Natural killer cell treated with Interleukin-12 subunit alpha and Interleukin-12 subunit beta and Interleukin-15 and Interleukin-18, amount 100 ng/mL, for 72 hours (primary cell): ENCODE measurements at regions not wholly inside any gene's neighbourhood (a gene's known extent, or its start where the extent isn't known, plus 50 kb on each side); places are given as distances from the start of the nearest gene placed in this dataset.
A peak's percentile ranks its signal among the peaks of the same experiment; 100 is the strongest.
"Not testable (repeated sequence)": the region's sequence is repeated elsewhere in the genome, so short reads cannot be mapped to it uniquely, and the experiment has no call there.

Source experiments
- ATAC-seq, 2 donors: fragments of 150-1000 bp; cut with Tn5 transposase in 1 of 2; sonication (Bioruptor Pico), chemical (Tn5 transposase) in 1 of 2; 2 replicates each; pipeline ENCODE4 v1.10.0; 2021
- DNase-seq: peaks from one replicate; pipeline ENCODE4 v3.0.0; 2022; ENCODE audit warnings: low spot score
- H3K27ac Mint-ChIP-seq, 2 donors: 1 replicate in 1 of 2; 2 replicates in 1 of 2; pipeline ENCODE4 v1.8.0; 2022; ENCODE audit warnings: mixed read lengths in 2 of 2, mild to moderate bottlenecking in 1 of 2, moderate library complexity in 1 of 2
- H3K27me3 Mint-ChIP-seq, 2 donors: 1 replicate in 1 of 2; 2 replicates in 1 of 2; pipeline ENCODE4 v1.8.0; 2022; ENCODE audit warnings: mixed read lengths in 2 of 2
- H3K36me3 Mint-ChIP-seq: one replicate; pipeline ENCODE4 v1.8.0; 2022; ENCODE audit warnings: mixed read lengths
- H3K4me1 Mint-ChIP-seq, 2 donors: 1 replicate in 1 of 2; 2 replicates in 1 of 2; pipeline ENCODE4 v1.8.0; 2022; ENCODE audit warnings: low read depth in 2 of 2, mixed read lengths in 2 of 2, mild to moderate bottlenecking in 1 of 2
- H3K4me3 Mint-ChIP-seq: one replicate; pipeline ENCODE4 v1.8.0; 2022; ENCODE audit warnings: mixed read lengths
- H3K9me3 Mint-ChIP-seq: 2 replicates; pipeline ENCODE4 v1.8.0; 2022; ENCODE audit warnings: mixed read lengths

DNA sequence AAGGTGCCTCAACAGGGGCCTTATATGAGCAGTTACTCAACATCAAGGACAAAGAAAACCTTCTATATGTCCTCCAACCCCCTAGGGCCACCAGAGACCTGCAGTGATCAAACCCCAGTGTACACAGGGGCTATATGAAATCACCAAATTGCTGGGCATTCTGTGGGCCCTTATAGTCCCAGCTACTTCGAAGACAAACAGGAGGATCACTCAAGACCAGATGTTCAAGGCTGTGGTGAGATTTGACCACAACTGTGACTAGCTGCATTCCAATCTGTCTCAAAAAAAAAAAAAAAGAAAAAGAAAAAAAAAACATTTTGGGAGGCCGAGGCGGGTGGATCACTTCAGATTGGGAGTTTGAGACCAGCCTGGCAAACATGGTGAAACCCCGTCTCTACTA, 51.0 kb upstream of the PRB2 start:
- Mint-ChIP-seq H3K4me1 (no peaks in the 10 kb centered on the region), H3K4me3 (no peak overlapping the region), H3K27ac (no peak overlapping the region), H3K27me3 (peaks cover 7 to 12% of the 10 kb centered on the region in 2 donors), H3K36me3 (no peaks in the 10 kb centered on the region), H3K9me3 (no peaks in the 10 kb centered on the region)
- ATAC-seq (no peak), DNase-seq (no peak)

DNA sequence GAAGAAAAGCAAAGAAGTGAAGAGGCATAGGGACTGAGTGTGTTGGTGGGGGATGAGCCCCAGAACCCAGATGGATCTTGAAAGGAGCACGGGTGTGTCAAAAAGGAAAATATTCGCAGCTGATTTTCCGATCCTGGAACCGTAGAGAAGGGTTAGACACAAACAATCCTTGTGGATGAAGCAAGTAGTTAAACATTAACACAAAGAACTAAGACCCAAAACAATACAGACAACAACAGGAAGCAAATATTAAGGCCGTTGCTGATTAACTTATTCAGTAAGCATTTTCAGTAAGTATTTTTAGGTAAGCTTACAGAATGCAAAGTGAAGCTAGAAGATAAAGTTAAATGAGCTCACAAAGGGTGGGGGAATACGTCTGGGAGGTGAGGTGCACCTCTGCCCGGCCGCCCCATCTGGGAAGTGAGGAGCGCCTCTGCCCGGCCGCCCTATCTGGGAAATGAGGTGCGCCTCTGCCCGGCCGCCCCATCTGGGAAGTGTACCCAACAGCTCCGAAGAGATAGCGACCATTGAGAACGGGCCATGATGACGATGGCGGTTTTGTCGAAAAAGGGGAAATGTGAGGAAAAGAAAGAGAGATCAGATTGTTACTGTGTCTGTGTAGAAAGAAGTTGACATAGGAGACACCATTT, 62.8 kb upstream of the PRB2 start:
- DNase-seq (no peak), ATAC-seq (no peak)
- Mint-ChIP-seq H3K9me3 (no peaks in the 10 kb centered on the region), H3K27ac (no peak overlapping the region), H3K27me3 (peaks cover 16 to 25% of the 10 kb centered on the region in 2 donors), H3K36me3 (no peaks in the 10 kb centered on the region), H3K4me3 (no peak overlapping the region), H3K4me1 (no peaks in the 10 kb centered on the region)

DNA sequence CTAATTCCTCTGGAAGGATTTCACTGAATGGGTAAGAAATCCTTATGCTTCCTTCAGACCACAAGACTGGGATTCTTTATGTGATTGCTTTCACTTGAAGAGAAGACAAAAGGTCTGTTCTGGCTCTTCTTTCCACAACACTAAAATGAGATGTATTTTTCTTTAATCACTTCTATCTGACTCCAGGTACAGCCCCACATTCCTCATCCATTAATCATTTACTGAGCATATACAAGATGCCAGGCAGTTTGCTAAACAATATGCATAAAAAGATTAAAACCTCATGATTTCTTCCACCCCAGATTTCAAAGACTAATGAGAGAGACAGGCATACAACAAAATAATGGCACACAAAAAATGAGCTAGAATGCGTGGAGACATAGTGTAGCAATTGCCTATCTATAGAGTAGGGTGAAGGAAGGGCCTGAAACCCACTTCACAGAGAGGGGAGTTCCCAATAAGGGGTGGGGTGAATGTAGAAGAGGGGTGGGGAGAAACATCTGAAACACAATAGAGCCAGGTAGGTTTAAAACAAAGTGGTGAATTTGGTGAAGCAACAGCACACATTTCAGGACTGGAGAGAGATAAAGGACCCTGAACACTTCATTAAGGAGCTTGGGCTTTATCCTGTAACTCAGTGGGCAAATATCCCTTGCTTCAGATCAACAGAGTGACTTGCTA, 65.1 kb upstream of the PRB2 start:
- ATAC-seq (no peak), DNase-seq (no peak)
- H3K9me3 Mint-ChIP-seq: no peaks in the 10 kb centered on the region
- H3K27me3 Mint-ChIP-seq: peaks cover 14 to 18% of the 10 kb centered on the region in 2 donors
- H3K4me3 Mint-ChIP-seq: no peak overlapping the region
- no peaks in the 10 kb centered on the region for H3K4me1 Mint-ChIP-seq
- H3K27ac Mint-ChIP-seq: no peak overlapping the region
- H3K36me3 Mint-ChIP-seq: no peaks in the 10 kb centered on the region

DNA sequence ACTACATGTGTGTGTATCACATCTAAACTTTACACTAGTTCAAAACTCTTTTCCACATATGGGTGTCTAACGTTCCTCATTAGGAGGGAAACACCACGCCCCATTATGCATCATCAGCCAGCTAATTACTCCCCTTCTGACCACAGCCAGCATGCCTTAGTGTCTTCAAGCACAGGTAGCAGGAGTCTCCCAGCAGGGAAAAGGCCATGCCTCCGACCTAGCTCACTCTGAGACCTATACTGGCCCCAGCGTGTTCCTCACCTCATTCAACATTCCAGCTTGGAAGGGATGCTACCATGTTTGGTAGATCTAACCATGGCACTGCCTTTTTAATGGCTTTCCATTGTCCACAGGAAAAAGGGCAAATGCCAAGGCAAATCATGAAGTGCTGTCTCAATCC, 66.1 kb upstream of the PRB2 start:
- Mint-ChIP-seq H3K4me1 (no peaks in the 10 kb centered on the region), H3K36me3 (no peaks in the 10 kb centered on the region), H3K4me3 (no peak overlapping the region), H3K27ac (no peak overlapping the region), H3K9me3 (no peaks in the 10 kb centered on the region), H3K27me3 (peaks cover 12 to 14% of the 10 kb centered on the region in 2 donors)
- ATAC-seq (no peak), DNase-seq (no peak)

DNA sequence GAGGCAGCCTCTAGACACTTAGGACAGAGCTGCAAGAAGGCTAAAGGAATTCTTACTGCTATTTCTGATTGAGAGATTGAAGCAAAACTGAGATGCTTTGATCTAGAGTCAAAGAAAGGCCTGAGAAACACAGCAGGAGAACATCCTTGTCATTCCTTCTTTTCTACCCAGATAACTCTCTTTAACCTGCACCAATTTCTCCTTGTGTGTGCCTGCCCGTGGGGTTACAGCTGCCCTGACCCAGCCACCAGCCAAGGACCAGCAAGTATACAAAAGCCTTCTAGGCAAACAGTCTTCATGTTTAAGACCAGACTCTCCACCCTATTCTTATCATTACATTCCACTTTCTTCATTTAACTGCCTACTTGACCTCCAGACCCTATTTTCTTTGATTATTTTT, 81.7 kb upstream of the PRB2 start:
- no peaks in the 10 kb centered on the region for H3K9me3 Mint-ChIP-seq
- ATAC-seq (no peak), DNase-seq (no peak)
- H3K27me3 Mint-ChIP-seq: peaks cover 12 to 21% of the 10 kb centered on the region in 2 donors
- H3K4me3 Mint-ChIP-seq: no peak overlapping the region
- no peaks in the 10 kb centered on the region for H3K36me3 Mint-ChIP-seq
- H3K27ac Mint-ChIP-seq: no peak overlapping the region
- no peaks in the 10 kb centered on the region for H3K4me1 Mint-ChIP-seq

DNA sequence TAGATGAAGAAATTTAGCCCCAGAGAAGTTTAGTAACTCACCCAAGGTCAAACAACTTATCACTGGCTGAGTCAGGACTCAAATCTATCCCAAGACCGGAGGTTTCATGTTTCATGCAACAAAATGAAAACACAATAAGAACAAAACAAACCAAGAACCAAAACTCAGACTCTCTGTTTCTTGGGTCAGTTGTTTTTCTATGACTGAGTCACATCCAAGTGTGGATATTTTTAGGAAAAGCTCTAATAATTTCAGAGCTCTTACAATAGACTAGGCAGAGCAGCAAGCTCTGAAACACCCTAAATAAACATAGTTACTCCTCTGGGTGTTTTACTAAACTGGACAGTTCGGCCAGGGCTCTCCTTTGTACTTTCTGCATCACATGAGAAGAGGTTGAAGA, 87.6 kb upstream of the PRB2 start:
- H3K36me3 Mint-ChIP-seq: no peaks in the 10 kb centered on the region
- H3K27ac Mint-ChIP-seq: no peak overlapping the region
- H3K27me3 Mint-ChIP-seq: peaks cover 18 to 23% of the 10 kb centered on the region in 2 donors
- H3K9me3 Mint-ChIP-seq: no peaks in the 10 kb centered on the region
- DNase-seq: no peak
- no peak overlapping the region for H3K4me3 Mint-ChIP-seq
- peaks cover 10 to 14% of the 10 kb centered on the region in 2 donors for H3K4me1 Mint-ChIP-seq
- ATAC-seq: no peak

DNA sequence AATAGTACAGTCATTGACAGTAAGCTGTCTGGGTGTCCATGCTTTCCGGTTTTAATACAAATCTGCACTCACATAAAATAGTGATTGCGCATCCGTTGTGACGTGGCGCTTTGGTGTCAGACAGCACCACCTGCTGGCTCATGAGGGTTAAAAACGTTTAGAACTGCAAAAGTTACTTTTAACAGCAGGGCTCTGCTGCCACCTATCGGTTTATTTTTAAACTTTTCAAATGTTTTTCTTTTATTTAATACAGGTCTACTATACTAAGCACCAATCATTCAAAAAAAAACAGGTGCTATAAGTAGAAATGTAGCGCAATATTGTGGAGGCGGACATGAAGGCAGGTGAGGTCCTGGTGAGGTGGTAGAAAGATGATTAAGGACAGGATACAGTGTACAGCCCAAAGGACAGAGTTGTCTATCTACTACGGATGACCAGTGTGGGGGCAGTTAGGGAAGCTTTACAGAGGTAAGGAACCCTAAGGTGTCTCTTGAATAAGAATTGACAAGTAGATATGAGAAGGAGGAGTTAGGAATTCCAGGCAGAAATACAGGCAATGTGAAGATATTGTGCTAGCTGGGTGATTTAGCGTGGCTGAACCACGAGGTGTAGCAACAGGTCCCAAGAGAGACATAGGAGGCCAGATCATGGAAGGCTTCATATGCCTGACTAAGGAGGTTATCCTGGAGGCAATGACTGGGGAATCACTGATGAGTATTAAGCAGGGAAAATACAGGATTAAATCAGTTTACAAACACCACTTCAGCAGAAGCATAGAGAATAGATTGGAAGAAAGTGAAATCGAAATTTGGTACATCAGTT, 91.5 kb upstream of the PRB2 start:
- no peak overlapping the region for H3K27ac Mint-ChIP-seq

DNA sequence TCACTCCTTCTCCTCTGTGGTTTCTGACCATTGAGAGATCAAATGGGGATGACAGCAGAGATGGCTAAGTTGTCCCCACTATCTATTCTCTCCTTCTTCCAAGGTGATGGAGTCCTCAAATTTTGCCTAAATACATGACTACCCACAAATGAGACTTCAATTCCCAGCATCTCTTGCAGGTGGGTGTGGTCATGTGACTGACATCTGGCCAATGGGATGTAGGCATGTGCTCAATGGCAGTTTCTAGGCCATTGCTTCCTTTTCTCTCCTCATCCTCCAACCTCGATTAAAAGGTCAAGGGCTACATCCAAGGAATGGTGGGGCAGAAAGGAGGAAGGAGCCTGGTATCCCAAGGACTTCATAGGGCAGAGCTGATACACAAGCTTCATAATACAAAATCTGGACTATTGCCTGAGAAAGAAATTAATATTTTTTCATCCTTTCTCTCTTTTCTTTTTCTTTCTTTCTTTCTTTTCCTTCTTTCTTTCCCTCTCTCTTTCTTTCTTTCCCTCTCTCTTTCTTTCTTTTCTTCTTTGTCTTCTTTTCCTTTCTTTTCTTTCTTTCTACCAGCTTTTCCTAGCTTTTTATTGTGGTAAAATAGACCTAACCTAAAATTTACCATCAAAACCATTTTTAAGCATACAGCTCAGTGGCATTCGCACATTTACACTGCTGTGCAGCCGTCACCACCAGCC, 100.9 kb upstream of the PRB2 start:
- no peak overlapping the region for H3K4me3 Mint-ChIP-seq
- ATAC-seq: no peak
- no peak overlapping the region for H3K27ac Mint-ChIP-seq
- no peaks in the 10 kb centered on the region for H3K36me3 Mint-ChIP-seq
- no peak for DNase-seq
- peaks cover 4 to 10% of the 10 kb centered on the region in 2 donors for H3K4me1 Mint-ChIP-seq
- no peaks in the 10 kb centered on the region for H3K9me3 Mint-ChIP-seq
- H3K27me3 Mint-ChIP-seq: peaks cover 26% of the 10 kb centered on the region in 2 donors

More for the DNA sequence above, 91.5 kb upstream of the PRB2 start:
- ATAC-seq (peak; percentile 87 to 89), DNase-seq (peak; percentile 77)
- no peaks in the 10 kb centered on the region for H3K36me3 Mint-ChIP-seq
- H3K9me3 Mint-ChIP-seq: no peaks in the 10 kb centered on the region
- H3K4me1 Mint-ChIP-seq: peaks cover 10 to 14% of the 10 kb centered on the region in 2 donors
- no peak overlapping the region for H3K4me3 Mint-ChIP-seq
- H3K27me3 Mint-ChIP-seq: peaks cover 19 to 20% of the 10 kb centered on the region in 2 donors

DNA sequence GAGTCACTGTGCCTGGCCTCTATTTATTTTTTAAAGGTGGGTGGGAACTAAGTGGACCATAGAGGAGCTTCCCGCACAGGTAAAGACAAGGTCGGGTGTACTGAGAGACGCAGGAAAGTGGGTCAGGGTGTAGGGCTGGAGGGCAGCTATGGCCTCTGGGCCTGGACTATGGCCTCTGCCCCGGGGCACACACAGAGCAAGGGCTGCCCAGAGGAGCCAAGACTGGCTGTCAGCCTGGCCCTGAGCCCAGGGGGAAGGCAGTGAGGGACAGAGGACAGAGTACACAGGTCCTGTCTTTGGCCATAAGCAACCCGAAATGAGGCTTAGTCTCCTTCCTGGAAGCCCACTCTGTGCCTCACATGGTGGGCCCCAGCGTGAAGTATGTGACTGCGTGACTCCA, 102.1 kb upstream of the PRB2 start:
- H3K9me3 Mint-ChIP-seq: no peaks in the 10 kb centered on the region
- H3K4me3 Mint-ChIP-seq: no peak overlapping the region

DNA sequence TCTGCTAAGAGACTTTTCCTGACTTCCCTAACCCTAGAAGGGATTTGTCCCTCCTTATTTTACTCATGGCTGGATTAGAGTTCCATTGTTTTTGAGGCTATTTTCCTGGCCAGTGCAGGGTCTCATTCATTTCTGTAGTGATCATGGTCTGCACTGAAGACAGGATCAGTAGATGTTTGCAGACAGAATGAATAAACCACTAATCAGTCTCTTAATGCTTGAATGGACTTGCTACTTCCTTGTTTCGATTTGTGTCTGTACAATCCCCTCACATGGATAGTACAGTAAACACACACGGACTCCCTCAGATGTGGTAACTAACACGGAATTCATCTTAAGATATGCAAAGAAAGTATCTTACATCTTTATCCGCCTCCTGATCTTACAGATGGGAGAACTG, 102.6 kb upstream of the PRB2 start:
- Mint-ChIP-seq H3K4me3 (no peak overlapping the region), H3K9me3 (no peaks in the 10 kb centered on the region), H3K4me1 (peaks cover 4 to 10% of the 10 kb centered on the region in 2 donors), H3K36me3 (no peaks in the 10 kb centered on the region), H3K27me3 (peaks cover 27 to 28% of the 10 kb centered on the region in 2 donors), H3K27ac (no peak overlapping the region)
- DNase-seq (no peak), ATAC-seq (no peak)

More for the DNA sequence above, 102.1 kb upstream of the PRB2 start:
- H3K27ac Mint-ChIP-seq: no peak overlapping the region
- peaks cover 27 to 28% of the 10 kb centered on the region in 2 donors for H3K27me3 Mint-ChIP-seq
- peaks cover 4 to 10% of the 10 kb centered on the region in 2 donors for H3K4me1 Mint-ChIP-seq
- H3K36me3 Mint-ChIP-seq: no peaks in the 10 kb centered on the region
- ATAC-seq (no peak), DNase-seq (no peak)

DNA sequence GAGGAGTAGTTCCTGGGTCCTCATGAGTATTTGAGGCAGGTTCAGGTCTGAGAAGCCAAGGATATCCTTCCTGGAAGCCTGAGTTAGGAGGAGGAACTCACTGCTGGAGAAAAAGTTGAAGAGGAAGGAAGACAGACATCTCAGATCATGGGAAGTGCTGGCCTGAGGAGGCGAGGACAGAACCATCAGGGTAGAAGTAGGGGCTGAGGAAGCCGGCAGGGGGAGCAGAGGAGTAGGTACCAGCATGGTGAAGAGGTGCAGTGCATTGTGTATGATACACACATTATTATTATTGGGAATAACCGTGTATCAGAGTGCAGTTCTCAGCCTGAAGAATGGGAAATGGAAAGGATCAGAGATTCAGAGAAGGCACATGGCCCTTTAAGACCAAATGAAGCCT, 103.2 kb upstream of the PRB2 start:
- H3K27ac Mint-ChIP-seq, H3K4me3 Mint-ChIP-seq, H3K36me3 Mint-ChIP-seq, DNase-seq, ATAC-seq, H3K4me1 Mint-ChIP-seq, H3K9me3 Mint-ChIP-seq: not testable (repeated sequence)
- peaks cover 27 to 29% of the 10 kb centered on the region in 2 donors for H3K27me3 Mint-ChIP-seq

DNA sequence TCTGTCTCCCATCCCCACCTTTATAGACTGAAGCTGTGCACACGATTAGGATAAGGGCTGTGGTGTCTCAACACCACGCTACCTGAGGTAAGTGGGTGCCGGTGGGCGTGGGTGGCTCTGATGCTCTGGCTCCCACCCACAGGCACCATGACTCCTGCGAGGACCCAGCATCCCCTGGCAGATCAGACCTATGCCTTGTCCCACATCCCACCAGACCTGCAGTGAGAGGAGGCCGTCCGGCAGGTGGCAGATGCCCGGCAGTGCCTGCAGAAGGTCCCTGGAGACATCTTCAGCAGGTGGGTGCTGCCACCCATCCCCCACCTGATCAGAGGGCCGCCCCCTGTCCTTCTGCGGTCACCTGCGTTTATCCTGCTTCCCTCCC, 104.4 kb upstream of the PRB2 start:
- H3K4me1 Mint-ChIP-seq: peaks cover 4 to 10% of the 10 kb centered on the region in 2 donors
- H3K27me3 Mint-ChIP-seq: peaks cover 27 to 30% of the 10 kb centered on the region in 2 donors
- H3K27ac Mint-ChIP-seq: no peak overlapping the region
- no peak overlapping the region for H3K4me3 Mint-ChIP-seq
- DNase-seq (no peak), ATAC-seq (no peak)
- H3K36me3 Mint-ChIP-seq: no peaks in the 10 kb centered on the region
- no peaks in the 10 kb centered on the region for H3K9me3 Mint-ChIP-seq

DNA sequence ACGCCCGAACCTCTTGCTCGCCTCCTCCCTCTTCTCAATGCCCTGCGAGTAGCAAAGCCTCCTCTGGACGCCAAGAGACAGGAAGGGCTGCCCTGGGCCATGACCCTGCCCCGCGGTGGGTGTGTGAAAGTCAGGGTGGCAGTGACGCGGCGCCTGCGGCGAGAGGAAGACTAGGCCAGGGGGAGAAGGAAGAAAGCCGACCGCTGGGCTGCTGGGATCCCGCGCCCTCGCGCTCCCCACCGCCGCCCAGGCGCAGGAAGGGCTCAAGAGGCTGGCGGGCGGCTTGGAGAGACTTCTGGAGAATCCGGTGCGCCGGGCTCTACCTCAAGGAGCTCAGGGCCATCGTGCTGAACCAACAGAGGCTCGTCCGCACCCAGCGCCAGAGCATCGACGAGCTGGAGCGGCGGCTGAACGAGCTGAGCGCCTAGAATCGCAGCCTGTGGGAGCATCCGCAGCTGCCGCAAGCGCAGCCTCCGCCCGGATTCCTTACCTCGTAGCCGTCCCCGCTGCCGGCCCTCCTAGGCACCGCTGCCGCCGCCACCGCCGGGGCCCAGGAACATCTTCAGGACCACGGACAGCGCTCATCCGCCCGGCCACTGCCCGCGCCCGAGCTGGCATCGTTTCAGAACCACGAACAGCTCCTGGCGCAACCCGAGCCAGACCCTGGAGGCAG, 105.0 kb upstream of the PRB2 start:
- Mint-ChIP-seq H3K4me1 (peaks cover 4 to 10% of the 10 kb centered on the region in 2 donors), H3K36me3 (no peaks in the 10 kb centered on the region), H3K27me3 (peaks cover 27 to 31% of the 10 kb centered on the region in 2 donors), H3K4me3 (no peak overlapping the region), H3K9me3 (no peaks in the 10 kb centered on the region), H3K27ac (peak overlapping the region in 1 of 2 donors; percentile 9)
- ATAC-seq (peak; percentile 89 to 93), DNase-seq (peak; percentile 80)
